Transverse colon (tissue), 4 donors: ENCODE measurements at regions not wholly inside any gene's neighbourhood (a gene's known extent, or its start where the extent isn't known, plus 50 kb on each side); places are given as distances from the start of the nearest gene placed in this dataset.
"Not testable (repeated sequence)": the region's sequence is repeated elsewhere in the genome, so short reads cannot be mapped to it uniquely, and the experiment has no call there.

ENCODE experiments used
- DNase-seq: peaks from one replicate; pipeline ENCODE4 v3.0.0-alpha.2; 2019
- H3K27ac ChIP-seq, 4 donors: fragments of 200-600 bp; sonication (generic); 2 replicates each; pipeline ENCODE4 v1.5.1; 2016 to 2018; ENCODE audit warnings: inconsistent platforms in 4 of 4
- H3K27me3 ChIP-seq: fragments of 200-600 bp; sonication (generic); 2 replicates; pipeline ENCODE4 v1.5.1; 2017; ENCODE audit warnings: inconsistent platforms
- H3K36me3 ChIP-seq, 4 donors: fragments of 200-600 bp; sonication (generic); 2 replicates each; pipeline ENCODE4 v1.5.1; 2017 to 2019; ENCODE audit warnings: inconsistent platforms in 4 of 4
- H3K4me1 ChIP-seq, 4 donors: fragments of 200-600 bp; sonication (generic); 2 replicates each; pipeline ENCODE4 v1.5.1; 2017 to 2020; ENCODE audit warnings: inconsistent platforms in 4 of 4
- H3K4me3 ChIP-seq, 4 donors: fragments of 200-600 bp; sonication (generic); 1 replicate in 1 of 4; 2 replicates in 3 of 4; pipeline versions ENCODE4 v1.5.1 to v1.6.1; 2017 to 2019; ENCODE audit warnings: inconsistent platforms in 4 of 4
- H3K9me3 ChIP-seq, 2 donors: fragments of 200-600 bp; sonication (generic); 2 replicates each; pipeline ENCODE4 v1.5.1; 2017 to 2019; ENCODE audit warnings: inconsistent platforms in 2 of 2
- CTCF ChIP-seq, 5 experiments: fragments of 200-600 bp in 3 of 5; fragments of 450-650 bp in 2 of 5; sonication (generic) in 3 of 5; IDR thresholded peaks; 1 replicate in 2 of 5; 2 replicates in 3 of 5; pipeline ENCODE4 v1.5.1; 2016 to 2017; ENCODE audit warnings: antibody characterized with exemption in 5 of 5, inconsistent platforms in 3 of 5, mild to moderate bottlenecking in 2 of 5, moderate library complexity in 1 of 5
- EP300 ChIP-seq: sonication (generic); formaldehyde crosslinking; IDR thresholded peaks from one replicate; pipeline ENCODE4 v1.6.1; 2017; ENCODE audit warnings: antibody characterized with exemption, low read depth
- POLR2A ChIP-seq: fragments of 450-650 bp; IDR thresholded peaks from one replicate; pipeline ENCODE4 v1.6.1; 2016; ENCODE audit warnings: antibody characterized with exemption, mild to moderate bottlenecking, moderate library complexity
- POLR2AphosphoS5 ChIP-seq, 3 donors: sonication (generic); formaldehyde crosslinking; IDR thresholded peaks; one replicate each; pipeline ENCODE4 v1.6.1; 2016; ENCODE audit warnings: antibody characterized with exemption in 3 of 3
- WGBS, 2 donors: methylation state at CpG; one replicate each; pipeline ENCODE4 v1.1.5; 2018; ENCODE audit warnings: low coverage in 1 of 2; 5-methylcytosine and 5-hydroxymethylcytosine counted together
- in situ Hi-C, 4 donors: fragments of 200-750 bp; cut with MboI; loops; one replicate each; pipeline versions ENCODE4 v1.15.0 to v1.15.1; 2017; ENCODE audit warnings: low sequenced_read_pairs in 3 of 4, low pct_ligation_motif_present in 1 of 4, low pct_unique_long_range_greater_than_20kb in 1 of 4
- intact Hi-C: fragments of 100-400 bp; cut with DNase I; formaldehyde crosslinking; loops from one replicate; pipeline ENCODE4 v1.15.1; 2023; ENCODE audit warnings: low total_unique reads

DNA sequence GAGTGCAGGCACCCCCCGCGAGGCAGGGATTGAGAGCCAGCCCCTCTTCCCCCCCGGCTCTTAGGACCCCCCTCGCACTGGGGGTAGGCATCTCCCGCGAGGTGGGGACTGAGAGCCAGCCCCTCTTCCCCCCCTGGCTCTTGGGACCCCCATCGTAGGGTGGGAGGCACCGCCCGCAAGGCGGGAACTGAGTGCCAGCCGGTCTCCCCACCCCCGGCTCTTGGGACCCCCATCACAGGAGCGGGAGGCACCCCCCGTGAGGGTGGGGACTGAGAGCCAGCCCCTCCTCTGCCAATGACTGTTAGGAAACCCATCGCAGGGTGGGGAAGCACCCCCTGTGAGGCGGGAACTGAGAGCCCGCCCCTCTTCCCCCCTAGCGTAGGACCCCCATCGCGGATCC is 363.4 kb upstream of the SPRY2 start:
- Histone ChIP-seq H3K9me3 (no peaks in the 10 kb centered on the region), H3K27me3 (no peaks in the 10 kb centered on the region), H3K36me3 (no peaks in the 10 kb centered on the region), H3K4me1 (no peaks in the 10 kb centered on the region), H3K4me3 (no peak overlapping the region), H3K27ac (no peak overlapping the region)
- in situ Hi-C loops = no loop called here
- no peak for DNase-seq
- intact Hi-C loops = no loop called here
- 97% methylated on average over 18 of the region's 20 CpGs; no CpG with 5 or more reads in 1 of the 2 donors for WGBS, 2 donors
- no peak for TF ChIP-seq POLR2A
- no peak for TF ChIP-seq POLR2AphosphoS5 (IDR thresholded peaks at IDR 0.05)
- no peak for TF ChIP-seq EP300
- no peak for TF ChIP-seq CTCF (IDR thresholded peaks at IDR 0.05)

- in situ Hi-C loops (no loop called here), intact Hi-C loops (no loop called here)
- no peak overlapping the region for H3K4me3 ChIP-seq
- no peak for DNase-seq
- no peaks in the 10 kb centered on the region for H3K9me3 ChIP-seq
- 83% methylated on average over 1 of the region's 1 CpG; no CpG with 5 or more reads in 1 of the 2 donors for WGBS, 2 donors
- TF ChIP-seq EP300 (no peak), CTCF (IDR thresholded peaks at IDR 0.05) (no peak), POLR2A (no peak), POLR2AphosphoS5 (IDR thresholded peaks at IDR 0.05) (no peak)
- no peak overlapping the region for H3K27ac ChIP-seq
- H3K4me1 ChIP-seq = no peaks in the 10 kb centered on the region
- H3K36me3 ChIP-seq = no peaks in the 10 kb centered on the region
- H3K27me3 ChIP-seq = no peaks in the 10 kb centered on the region
These were observed 354.9 kb upstream of the SPRY2 start for GRCh38 chr13:80695841-80696240.

DNA sequence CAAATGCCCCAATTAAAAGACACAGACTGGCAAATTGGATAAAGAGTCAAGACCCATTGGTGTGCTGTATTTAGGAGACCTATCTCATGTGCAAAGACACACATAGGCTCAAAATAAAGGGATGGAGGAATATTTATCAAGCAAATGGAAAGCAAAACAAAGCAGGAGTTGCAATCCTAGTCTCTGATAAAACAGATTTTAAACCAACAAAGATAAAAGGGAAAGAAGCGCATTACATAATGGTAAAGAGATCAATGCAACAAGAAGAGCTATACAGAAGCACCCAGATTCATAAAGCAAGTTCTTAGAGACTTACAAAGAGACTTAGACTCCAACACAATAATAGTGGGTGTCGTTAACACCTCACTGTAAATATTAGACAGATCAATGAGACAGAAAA is 350.9 kb upstream of the SPRY2 start:
- H3K27ac ChIP-seq, in situ Hi-C loops, H3K4me3 ChIP-seq, H3K9me3 ChIP-seq, intact Hi-C loops, DNase-seq, H3K4me1 ChIP-seq, H3K27me3 ChIP-seq, H3K36me3 ChIP-seq: not testable (repeated sequence)
- 69 to 94% methylated on average over 2 of the region's 2 CpGs for WGBS, 2 donors

- intact Hi-C loops (no loop called here), in situ Hi-C loops (no loop called here)
- 71 to 78% methylated on average over 1 to 3 of the region's 3 CpGs for WGBS, 2 donors
- no peak for DNase-seq
- no peak overlapping the region for H3K27ac ChIP-seq
- H3K4me1 ChIP-seq = no peaks in the 10 kb centered on the region
- no peaks in the 10 kb centered on the region for H3K27me3 ChIP-seq
- H3K9me3 ChIP-seq = no peaks in the 10 kb centered on the region
- H3K36me3 ChIP-seq = no peaks in the 10 kb centered on the region
- H3K4me3 ChIP-seq = no peak overlapping the region
- TF ChIP-seq CTCF (IDR thresholded peaks at IDR 0.05) (no peak), POLR2A (no peak), POLR2AphosphoS5 (IDR thresholded peaks at IDR 0.05) (no peak), EP300 (no peak)
These were observed 349.3 kb upstream of the SPRY2 start for GRCh38 chr13:80690208-80690607.

- TF ChIP-seq POLR2AphosphoS5 (IDR thresholded peaks at IDR 0.05) (no peak), EP300 (no peak), CTCF (IDR thresholded peaks at IDR 0.05) (no peak), POLR2A (no peak)
- intact Hi-C loops = no loop called here
- no peak for DNase-seq
- Histone ChIP-seq H3K27me3 (no peaks in the 10 kb centered on the region), H3K4me3 (no peak overlapping the region), H3K9me3 (no peaks in the 10 kb centered on the region), H3K4me1 (no peaks in the 10 kb centered on the region), H3K36me3 (no peaks in the 10 kb centered on the region), H3K27ac (no peak overlapping the region)
- in situ Hi-C loops = no loop called here
These were observed 347.7 kb upstream of the SPRY2 start for GRCh38 chr13:80688593-80688992.
